ENCODE measurements at regions not wholly inside any gene's neighbourhood (a gene's known extent, or its start where the extent isn't known, plus 50 kb on each side); places are given as distances from the start of the nearest gene placed in this dataset.

DNA sequence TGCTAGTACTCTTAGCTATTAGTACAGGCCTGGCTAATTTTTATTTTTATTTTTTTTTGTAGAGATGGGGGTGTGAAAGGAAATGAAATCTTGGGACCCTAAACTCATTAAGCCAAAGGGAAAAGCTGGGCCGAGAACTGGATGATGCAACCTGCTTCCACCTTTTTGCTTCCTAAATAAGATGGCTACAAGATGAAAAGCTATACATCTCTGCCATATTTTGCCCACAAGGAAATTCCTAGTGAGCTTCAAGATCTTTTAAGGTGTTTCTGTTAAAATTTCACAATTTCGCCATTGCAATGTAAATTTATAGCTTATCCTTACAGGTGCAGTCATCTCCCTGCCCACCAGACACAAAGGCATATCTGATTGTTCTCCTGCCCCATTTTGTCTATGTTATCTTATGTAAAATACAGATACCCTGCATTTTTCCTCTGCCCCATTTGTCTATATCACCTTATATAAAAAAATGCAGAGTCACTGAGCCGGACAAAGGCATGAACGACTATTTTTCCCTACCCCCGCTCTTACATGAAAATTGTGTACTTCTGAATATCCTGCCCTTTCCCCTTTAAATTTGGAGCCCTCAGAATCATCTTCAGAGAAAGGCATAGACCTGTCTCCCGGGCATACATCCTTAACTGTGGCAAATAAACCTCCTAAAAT, 112.0 kb upstream of the SLC38A2 start:
- no peaks in the 10 kb centered on the region for H3K27me3 Mint-ChIP-seq (ENCODE audit: unreplicated experiment)
- H3K27ac Mint-ChIP-seq (ENCODE audit: unreplicated experiment): no peak overlapping the region
- peaks cover 4% of the 10 kb centered on the region for H3K9me3 Mint-ChIP-seq (ENCODE audit: unreplicated experiment)
- TF ChIP-seq, protein P1, sequence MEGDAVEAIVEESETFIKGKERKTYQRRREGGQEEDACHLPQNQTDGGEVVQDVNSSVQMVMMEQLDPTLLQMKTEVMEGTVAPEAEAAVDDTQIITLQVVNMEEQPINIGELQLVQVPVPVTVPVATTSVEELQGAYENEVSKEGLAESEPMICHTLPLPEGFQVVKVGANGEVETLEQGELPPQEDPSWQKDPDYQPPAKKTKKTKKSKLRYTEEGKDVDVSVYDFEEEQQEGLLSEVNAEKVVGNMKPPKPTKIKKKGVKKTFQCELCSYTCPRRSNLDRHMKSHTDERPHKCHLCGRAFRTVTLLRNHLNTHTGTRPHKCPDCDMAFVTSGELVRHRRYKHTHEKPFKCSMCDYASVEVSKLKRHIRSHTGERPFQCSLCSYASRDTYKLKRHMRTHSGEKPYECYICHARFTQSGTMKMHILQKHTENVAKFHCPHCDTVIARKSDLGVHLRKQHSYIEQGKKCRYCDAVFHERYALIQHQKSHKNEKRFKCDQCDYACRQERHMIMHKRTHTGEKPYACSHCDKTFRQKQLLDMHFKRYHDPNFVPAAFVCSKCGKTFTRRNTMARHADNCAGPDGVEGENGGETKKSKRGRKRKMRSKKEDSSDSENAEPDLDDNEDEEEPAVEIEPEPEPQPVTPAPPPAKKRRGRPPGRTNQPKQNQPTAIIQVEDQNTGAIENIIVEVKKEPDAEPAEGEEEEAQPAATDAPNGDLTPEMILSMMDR (IDR thresholded peaks at IDR 0.05): no peak
- no peak for DNase-seq (ENCODE audit: extremely low spot score, unreplicated experiment)
- H3K36me3 Mint-ChIP-seq (ENCODE audit: unreplicated experiment): peaks cover 13% of the 10 kb centered on the region
- H3K4me3 Mint-ChIP-seq (ENCODE audit: unreplicated experiment): no peak overlapping the region
- H3K4me1 Mint-ChIP-seq (ENCODE audit: unreplicated experiment): peaks cover 6% of the 10 kb centered on the region

DNA sequence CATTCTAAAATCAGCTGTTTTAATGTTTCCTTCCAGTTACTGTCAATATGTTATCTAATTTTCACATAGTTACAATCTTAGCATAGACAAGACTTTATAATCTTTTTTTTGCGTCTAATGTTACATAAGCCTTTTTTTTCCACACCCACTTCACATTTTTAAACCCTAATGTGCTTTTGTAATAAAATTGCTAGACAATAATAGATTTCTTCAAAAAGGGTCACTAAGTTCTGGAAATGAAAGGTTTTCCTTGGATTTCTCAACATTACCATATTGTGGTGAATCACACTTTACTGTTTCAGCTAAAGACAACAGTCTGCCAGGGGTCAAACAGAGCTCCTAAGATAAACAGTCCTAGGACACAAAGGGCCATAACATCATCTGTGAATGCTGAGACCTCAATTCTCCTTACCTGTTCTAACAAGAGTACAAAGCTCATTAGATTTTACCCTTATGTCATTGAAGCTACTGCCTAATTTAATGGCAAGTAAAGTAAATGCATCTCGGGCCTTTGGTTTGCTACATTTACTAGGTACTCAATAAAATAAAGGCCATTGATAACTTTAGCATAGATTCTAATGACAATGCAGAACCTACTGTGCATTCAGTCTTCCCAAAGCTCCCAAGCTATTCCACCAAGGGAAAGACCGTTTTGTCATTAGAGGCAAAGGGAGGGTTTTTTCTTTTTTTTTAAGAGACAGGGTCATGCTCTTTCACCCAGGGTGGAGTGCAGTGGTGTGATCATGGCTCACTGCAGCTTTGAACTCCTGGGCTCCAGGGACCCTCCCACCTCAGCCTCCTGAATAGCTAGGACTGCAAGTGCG, 111.2 kb upstream of the SLC38A2 start:
- peaks cover 15% of the 10 kb centered on the region for H3K36me3 Mint-ChIP-seq (ENCODE audit: unreplicated experiment)
- DNase-seq (ENCODE audit: extremely low spot score, unreplicated experiment): no peak
- H3K27ac Mint-ChIP-seq (ENCODE audit: unreplicated experiment): no peak overlapping the region
- H3K27me3 Mint-ChIP-seq (ENCODE audit: unreplicated experiment): no peaks in the 10 kb centered on the region
- TF ChIP-seq, protein P1 (IDR thresholded peaks at IDR 0.05): no peak
- peaks cover 3% of the 10 kb centered on the region for H3K4me1 Mint-ChIP-seq (ENCODE audit: unreplicated experiment)
- no peak overlapping the region for H3K4me3 Mint-ChIP-seq (ENCODE audit: unreplicated experiment)
- H3K9me3 Mint-ChIP-seq (ENCODE audit: unreplicated experiment): peaks cover 4% of the 10 kb centered on the region

DNA sequence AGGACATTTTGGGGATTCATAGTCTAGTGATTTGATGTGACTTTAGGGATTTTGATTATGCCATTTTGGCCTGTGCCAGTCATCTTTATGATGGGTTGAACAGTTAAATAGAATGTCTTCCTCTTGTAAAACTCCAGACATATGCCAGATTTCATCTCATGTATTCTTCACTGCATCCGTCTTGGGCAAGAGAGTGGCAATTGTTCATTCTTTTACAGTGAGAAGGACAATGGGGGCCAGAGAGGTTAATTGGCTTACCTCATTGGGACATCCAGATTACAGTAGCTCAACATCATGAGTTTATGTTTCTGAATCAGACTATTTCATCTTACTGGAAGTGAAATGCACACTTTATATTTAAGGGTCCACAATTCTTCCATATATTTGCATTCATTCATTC, 108.2 kb upstream of the SLC38A2 start:
- no peaks in the 10 kb centered on the region for H3K27me3 Mint-ChIP-seq (ENCODE audit: unreplicated experiment)

DNA sequence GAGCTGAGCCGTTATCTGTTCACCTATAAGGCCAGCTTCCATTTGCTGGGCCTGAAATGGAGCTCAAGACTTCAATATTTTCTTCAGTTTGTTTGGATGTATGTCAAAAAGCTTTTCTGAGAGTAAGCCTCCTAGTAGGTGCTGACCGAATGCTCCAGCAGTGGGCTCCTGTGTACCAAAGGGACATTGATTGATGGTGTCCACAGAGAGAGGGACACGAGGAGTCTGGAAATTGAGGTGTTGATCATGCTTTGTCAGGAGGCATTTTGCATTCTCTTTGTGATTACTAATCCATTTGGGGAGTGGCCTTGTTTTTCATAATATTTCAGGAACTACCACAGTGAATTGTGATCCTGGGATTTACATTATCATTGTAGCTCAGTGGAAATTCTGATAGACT, 107.7 kb upstream of the SLC38A2 start:
- Mint-ChIP-seq H3K27me3 (ENCODE audit: unreplicated experiment) (no peaks in the 10 kb centered on the region), H3K4me1 (ENCODE audit: unreplicated experiment) (peaks cover 16% of the 10 kb centered on the region), H3K9me3 (ENCODE audit: unreplicated experiment) (peaks cover 4% of the 10 kb centered on the region), H3K4me3 (ENCODE audit: unreplicated experiment) (no peak overlapping the region), H3K27ac (ENCODE audit: unreplicated experiment) (no peak overlapping the region), H3K36me3 (ENCODE audit: unreplicated experiment) (peaks cover 23% of the 10 kb centered on the region)
- TF ChIP-seq, protein P1 (IDR thresholded peaks at IDR 0.05): no peak
- no peak for DNase-seq (ENCODE audit: extremely low spot score, unreplicated experiment)

More for the DNA sequence above, 108.2 kb upstream of the SLC38A2 start:
- TF ChIP-seq, protein P1 (IDR thresholded peaks at IDR 0.05): no peak
- no peak for DNase-seq (ENCODE audit: extremely low spot score, unreplicated experiment)
- Mint-ChIP-seq H3K27ac (ENCODE audit: unreplicated experiment) (no peak overlapping the region), H3K4me3 (ENCODE audit: unreplicated experiment) (no peak overlapping the region), H3K4me1 (ENCODE audit: unreplicated experiment) (peaks cover 15% of the 10 kb centered on the region), H3K9me3 (ENCODE audit: unreplicated experiment) (peaks cover 4% of the 10 kb centered on the region), H3K36me3 (ENCODE audit: unreplicated experiment) (peaks cover 23% of the 10 kb centered on the region)

DNA sequence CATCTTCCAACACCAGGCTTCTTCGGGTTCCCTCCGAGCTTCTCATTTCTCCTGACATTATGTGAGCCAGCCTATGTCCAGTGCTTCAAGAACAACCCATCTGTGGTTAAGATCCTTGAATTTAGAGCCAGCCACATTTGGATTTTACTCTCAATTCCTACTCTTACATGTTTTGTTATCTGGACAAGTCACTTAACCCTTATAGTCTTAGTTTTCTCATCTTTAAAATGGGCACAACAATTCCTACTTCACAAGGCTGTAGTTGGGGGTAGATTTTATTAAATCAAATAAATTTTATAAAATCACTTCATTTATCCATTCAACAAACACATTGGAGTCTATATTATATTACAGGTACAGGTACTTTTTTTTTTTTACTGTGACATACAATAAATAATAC, 105.5 kb upstream of the SLC38A2 start:
- H3K36me3 Mint-ChIP-seq (ENCODE audit: unreplicated experiment): peaks cover 23% of the 10 kb centered on the region

More for the DNA sequence above, 105.5 kb upstream of the SLC38A2 start:
- H3K9me3 Mint-ChIP-seq (ENCODE audit: unreplicated experiment): peaks cover 4% of the 10 kb centered on the region
- peaks cover 29% of the 10 kb centered on the region for H3K4me1 Mint-ChIP-seq (ENCODE audit: unreplicated experiment)
- H3K27ac Mint-ChIP-seq (ENCODE audit: unreplicated experiment): peak overlapping the region; percentile 3
- no peak for DNase-seq (ENCODE audit: extremely low spot score, unreplicated experiment)
- TF ChIP-seq, protein P1 (IDR thresholded peaks at IDR 0.05): no peak
- no peaks in the 10 kb centered on the region for H3K27me3 Mint-ChIP-seq (ENCODE audit: unreplicated experiment)
- no peak overlapping the region for H3K4me3 Mint-ChIP-seq (ENCODE audit: unreplicated experiment)
